GM18520 (cell line): ENCODE measurements at regions not wholly inside any gene's neighbourhood (a gene's known extent, or its start where the extent isn't known, plus 50 kb on each side); places are given as distances from the start of the nearest gene placed in this dataset.

ENCODE experiments used
- ATAC-seq: cut with Tn5 transposase; IDR thresholded peaks from one replicate; pipeline ENCODE4 v1.9.1; 2021; ENCODE audit not compliant: unreplicated experiment

DNA sequence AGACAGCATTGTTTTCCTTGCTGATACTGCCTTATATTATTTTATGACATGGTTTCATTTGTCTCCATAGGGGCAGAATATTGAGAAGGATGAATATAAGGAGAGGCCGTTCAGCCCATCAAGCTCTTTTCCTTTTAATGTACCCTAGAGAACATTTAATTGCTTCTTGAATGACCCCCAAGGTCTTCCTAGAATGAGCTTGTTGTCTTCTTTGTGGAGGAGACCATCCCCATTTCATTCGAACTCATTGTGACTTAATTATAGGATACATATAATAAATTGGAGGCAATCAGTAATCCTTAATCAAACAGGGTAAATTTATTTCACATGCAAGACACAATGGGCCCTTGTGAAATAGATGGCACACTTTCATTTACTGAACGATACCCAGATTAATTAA, 231.3 kb downstream of the MDFIC start:
- ATAC-seq, result no peak

DNA sequence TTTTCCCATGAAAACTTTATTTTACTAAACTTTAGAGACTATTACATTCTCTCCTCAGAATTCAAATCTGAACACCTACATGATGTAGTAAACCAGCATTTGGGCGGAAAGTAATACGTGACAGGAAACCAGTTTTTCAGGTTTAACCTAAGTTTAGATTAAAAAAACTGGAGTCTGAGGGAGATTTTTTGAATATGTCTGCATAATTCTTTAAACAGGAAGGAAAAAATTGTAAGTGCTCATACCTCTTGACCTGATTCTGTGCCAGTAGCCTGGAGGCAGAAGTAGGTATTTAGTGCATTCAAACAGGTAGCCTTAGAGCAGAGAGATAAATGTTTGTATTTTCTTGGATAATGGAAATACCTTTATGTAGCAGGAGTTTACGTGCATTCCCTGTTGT, 224.3 kb downstream of the MDFIC start:
- no peak for ATAC-seq

DNA sequence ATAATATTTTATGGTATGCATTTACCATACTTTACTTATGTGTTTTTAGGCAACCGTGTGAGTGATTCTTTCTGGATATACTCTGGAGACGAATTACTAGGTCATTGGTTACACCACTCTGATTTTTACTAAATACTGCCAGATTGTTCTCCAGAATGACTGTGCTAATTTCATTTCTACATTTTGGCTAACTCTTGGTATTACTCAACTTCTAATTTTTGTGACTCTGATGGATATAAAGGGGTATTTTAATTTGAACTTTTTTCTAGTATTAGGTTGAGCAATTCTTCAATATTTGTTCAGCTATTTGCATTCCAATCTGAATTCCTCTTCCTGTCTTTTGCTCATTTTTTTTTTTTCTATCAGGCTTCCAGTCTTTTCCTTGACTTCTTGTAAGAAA, 223.6 kb downstream of the MDFIC start:
- peak; percentile 69 for ATAC-seq

DNA sequence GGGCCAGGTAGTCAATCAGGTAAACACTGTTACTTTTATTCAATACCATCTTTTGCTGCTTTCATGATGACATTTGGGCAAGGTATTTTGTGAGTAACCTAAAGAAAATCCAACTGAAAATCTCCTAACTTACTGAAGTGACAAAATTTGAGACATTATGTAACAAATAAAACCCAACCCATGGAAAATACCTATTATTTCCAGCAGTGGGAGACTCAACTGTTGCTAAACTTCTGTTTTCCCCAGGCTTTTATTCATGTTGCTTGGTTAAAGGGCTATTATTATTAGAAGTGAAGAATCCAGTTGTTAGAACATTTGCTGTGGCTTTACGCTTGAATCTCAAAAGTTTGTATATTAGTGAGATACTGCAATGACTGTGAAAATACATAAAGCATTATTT, 215.9 kb downstream of the MDFIC start:
- ATAC-seq, result no peak

DNA sequence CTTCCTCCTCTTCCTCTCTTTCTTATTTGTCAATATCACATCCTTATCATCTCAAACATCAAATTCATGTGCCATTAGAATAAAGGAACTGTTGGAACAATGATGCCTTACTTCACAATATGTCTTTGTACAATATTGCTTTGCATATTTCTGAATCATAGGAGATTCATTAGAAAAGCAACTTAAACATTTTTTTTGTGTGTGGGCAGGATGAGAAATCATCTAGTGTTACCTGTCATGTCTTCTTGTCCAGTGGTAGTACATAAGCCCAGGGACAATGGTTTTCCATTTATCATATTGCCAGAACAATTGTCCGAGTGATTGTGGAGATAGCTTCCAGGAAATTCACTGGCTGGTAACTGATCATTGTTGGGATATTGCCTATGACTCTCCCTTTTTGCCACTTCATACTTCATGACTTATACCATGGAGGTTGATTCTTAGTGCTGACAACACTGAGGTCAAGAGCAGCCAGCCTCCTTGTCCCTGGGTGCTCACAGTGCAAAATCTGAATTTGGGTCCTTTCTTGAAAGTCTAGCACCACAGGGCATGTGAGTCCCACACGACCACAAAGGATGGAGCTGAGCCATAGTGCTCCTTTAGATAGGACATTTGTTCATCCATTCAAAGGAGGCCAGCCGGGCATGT, 215.0 kb downstream of the MDFIC start:
- ATAC-seq, result no peak

DNA sequence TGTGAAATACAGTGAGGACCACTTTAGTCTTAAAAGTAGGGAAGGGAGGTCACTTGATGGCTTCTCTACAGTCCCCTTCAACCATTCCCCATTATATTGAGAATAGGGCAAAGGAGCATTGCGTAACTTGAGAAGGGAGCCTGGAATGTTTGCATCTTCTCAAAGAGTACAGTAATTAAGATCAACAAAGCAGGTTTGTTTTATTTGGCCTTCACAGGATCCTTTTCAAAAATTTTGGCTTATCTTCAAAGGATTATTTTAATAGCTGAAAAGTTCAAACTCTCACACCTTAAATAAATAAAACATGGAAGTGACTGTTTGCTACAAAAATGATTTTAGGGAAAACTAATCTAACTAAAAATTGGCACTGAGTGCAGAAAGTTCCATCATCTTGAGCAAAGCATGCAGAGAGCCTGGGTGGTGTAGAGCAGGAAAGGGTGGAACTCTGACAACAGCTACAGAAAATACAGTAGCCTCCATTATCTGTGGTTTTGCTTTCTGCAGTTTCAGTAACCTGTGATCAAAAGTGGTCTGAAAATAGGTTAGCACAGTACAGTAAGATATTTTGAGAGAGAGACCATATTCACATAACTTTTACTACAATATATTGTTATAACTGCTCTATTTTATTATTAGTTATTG, 214.0 kb downstream of the MDFIC start:
- ATAC-seq, result no peak

DNA sequence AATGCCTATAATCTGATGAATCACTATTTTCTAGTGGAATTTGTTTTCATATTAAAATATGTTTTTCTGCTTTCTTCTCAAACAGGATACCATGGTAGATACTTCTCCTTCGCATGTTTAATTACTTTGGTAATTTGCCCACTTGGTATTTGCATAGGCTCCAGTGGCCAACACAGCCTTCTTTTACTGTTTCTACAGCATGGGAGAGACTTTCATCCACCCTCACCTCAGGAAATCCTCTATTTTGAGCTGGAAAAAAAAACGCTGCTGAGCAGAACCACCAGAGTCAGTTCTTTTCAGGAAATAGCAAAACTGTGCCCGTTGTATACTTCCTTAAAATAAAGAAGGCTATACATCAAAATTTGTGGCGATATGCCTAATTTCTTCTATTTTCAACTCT, 213.3 kb downstream of the MDFIC start:
- no peak for ATAC-seq

DNA sequence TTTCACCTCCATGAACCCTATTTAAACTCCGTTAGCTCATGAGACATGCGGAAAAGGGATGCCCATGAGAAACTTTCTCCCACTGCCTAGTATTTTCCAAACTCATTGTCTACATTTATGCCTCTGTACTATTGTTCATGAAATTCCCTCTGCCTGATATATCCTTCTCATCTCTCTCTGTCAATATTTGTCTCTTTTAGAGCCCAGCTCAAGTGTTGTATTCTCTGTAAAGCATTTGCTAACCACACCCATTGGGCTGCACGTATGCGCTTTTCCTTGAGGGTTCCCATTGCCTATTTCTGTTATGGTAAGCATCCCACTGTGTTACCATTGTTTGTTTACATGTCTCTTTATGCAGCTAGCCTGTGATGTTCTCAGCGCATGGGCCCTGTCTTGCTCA, 211.4 kb downstream of the MDFIC start:
- ATAC-seq, result no peak

DNA sequence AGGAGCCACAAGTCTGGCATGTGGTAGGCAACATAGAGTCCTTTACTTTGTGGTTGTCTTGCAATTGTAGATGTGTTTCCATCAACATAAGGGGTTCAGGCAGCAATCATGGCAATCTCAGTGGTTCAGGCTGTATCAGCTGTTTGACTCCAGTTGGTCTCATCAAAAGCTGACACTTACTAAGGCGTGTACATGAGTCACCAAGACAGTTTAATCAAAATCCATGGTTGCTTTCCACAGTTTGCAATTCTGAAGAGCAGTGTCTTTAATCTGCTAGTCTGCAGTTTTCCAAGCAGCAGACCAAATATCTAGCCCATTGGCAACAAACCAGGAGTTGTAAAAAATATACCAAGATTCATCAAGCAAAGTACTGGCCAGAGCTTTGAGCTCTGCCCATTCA, 210.2 kb downstream of the MDFIC start:
- no peak for ATAC-seq

DNA sequence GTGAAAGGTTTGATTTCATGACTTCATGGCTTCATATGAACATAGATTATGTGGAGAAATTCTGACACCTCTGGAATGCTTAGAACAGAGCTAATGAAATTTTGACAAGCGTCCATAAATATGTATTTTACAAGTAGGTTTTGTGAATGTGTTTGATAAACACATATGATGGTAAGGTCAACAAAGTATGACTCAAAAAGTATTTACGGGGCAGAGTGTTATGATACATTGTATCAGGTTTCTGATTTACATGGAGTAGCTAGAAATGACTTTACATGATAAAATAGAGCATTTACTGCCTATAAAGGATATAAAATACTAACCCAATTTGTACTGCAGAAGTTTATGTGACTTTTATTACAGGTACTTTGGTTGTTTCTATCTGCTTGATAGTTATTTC, 206.3 kb downstream of the MDFIC start:
- no peak for ATAC-seq

DNA sequence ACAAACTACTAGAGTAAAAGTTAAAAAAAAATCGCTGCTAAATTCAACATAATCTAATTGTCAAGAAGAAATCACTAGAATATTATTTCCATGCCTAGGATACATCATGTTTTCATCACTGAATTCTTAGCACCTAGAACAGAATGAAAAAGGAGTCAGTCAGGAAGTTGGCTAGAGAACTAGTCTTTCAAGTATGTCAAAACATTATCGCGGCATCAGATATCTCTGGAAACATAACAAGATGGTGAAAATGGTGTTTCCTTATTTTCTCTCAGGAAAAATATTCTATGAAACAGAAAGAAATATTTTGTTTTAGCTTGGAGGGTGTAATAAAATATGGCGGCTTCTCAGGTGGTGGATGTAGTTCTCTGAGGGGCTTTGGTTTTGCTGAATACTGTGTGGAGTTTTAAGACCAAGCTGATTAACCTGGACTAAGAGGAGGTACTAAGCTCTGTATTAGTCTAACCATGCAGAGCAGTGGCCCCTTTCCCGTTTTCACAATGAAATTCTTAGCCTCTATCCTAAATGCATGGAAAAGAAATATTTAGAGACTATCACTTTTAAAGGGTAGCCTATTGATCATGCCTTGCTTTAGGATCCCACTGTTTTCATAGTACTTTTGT, 205.6 kb downstream of the MDFIC start:
- no peak for ATAC-seq

DNA sequence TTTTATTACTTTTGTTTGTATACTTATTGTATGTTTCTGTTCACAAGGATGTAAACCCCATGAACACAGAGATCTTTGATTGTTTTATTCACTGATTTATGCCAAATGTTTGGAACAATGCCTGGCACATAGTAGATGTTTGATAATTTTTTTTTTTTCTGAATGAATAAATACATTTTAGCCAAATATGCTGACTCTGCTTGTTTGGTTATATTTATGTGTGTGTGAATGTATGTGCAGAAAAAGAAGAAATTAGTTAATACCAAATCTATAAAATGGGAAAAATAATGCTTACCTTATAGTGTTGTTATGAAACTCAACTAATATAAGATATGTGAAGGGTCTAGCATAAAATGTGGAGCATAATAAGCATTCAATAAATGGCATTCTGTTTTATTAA, 203.9 kb downstream of the MDFIC start:
- no peak for ATAC-seq

DNA sequence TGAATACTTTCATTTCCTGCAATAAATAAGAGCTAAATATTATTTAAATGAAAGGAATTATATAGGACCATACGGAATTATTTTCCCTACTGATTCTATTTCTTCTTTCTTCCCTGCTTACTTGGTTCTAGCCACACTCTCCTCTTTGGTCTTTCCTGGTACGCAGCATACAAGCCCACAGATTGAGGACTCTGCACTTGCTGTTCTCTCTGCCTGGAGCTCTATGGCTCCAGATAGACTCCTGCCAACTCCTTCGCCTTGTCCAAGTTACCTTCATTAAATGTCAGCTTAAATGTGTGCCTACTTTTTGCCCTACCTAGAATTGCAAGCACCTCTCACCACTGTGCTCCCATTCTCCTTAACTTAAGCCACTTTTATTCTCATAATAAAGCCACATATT, 203.4 kb downstream of the MDFIC start:
- ATAC-seq, result no peak

DNA sequence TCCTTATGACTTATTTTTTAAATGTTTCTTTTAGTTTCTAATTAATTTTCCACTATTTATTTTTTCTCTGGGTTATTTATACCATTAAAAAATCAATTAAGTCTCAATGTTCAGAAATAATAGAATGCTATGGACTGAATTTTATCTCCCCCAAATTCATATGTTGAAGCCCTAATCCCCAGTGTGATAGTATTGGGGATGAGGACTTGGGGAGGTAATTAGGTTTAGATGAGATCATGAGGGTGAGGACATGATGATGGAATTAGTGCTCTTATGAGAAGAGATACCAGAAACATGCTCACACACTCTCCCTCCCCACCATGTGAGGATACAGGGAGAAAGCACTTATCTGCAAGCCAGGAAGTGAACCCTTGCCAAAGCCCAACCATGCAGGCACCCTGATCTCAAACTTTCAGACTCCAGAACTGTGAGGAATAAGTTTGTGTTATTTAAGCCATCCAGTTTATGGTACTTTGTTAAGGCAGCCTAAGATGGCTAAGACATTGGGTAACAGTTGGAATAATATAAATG, 202.6 kb downstream of the MDFIC start:
- ATAC-seq, result no peak

DNA sequence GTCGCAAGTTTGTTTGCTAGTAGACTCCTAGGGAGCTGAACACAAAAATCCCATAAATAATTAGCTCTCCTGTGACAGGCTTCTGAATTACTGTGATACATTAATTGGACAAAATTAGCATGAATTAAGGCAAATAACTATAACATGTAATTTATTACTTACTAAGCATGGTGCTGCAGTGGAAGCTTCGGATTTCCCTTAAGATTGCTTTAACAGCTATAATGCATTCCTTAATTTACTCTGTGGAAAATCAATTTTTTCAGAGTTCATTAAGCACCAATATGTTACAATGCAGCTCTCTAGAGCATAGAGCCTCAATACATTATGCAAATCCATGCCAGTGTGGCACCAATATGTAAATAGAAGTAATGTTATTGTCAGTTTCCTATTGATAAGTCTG, 201.5 kb downstream of the MDFIC start:
- no peak for ATAC-seq

DNA sequence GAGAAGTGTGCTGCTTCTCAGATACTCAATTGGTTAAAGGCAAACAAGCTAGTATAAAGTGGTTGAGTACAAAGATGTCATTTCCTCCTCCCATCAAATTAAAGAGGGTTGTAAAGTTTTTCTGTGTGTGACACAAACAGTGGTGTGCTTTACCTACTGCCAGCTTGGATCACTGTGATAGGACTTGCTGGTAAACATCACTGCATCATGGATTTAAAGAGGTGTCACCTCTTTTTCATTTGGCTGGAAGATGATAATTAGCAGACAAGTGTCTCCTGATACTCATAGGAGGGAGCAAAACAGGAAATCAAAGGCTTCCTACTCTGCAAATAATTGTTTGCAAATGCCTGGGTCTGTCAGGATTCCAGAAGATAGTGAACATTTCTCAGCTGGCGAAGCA, 200.5 kb downstream of the MDFIC start:
- ATAC-seq, result no peak

DNA sequence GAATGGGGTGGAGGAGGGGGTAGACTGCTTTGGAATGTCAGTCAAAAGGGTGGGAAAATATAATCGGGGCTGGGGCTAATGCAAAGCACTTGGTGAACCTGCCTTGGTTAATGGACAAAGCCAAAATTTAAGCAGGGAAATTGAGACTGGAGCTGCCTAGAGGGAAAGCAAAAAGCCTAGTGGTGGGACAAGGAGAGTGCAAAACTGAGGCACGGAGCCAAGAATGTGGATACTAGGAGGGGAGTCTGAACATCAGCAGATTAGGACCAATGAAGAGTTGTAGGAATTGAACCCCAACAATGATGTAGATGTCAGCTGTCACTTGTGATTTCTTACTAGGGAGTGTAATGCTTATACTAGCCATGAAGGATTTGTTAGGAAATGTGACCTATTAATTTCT, 195.9 kb downstream of the MDFIC start:
- no peak for ATAC-seq

DNA sequence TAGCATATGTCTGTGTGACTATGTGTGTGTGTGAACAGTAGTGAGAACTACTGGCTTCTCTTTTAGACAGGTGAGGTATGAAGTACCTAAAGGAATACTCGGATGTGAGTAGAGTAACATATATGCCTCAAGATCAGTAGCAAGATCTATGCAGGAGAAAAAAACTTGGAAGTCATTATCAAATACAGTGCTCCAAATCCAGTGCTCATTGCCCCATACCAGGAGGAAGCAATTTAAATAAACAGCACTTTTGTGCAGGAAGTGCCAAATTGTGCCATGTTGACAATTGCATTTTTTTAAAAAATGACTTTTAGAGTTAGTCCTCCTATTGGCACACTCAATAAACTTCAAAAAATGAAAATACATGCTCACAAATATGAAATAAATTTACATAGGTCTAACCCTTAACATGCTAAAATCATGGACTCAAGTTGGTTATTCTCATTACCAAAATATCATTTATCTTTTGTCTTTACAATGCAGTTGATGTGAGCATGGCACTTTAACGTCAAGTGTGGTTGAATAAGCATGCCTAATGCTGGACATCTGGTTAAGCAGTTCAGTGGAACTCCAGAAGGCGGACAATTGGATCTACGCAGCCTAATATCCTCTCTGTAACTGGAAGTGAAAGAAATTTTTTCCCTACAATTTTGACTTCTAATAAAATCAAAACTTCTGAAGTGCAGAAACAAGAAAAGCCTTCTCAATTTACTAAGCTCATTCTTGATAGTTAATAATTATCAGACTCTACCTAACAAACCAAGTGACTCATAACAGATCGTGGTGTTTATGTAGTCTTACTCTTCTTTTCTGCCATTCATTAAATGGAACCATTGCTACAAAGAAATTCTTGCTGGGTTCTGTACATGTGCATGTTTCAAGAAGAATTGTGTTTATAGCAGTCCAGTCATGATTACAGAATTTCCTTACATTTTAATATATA, 195.2 kb downstream of the MDFIC start:
- no peak for ATAC-seq

DNA sequence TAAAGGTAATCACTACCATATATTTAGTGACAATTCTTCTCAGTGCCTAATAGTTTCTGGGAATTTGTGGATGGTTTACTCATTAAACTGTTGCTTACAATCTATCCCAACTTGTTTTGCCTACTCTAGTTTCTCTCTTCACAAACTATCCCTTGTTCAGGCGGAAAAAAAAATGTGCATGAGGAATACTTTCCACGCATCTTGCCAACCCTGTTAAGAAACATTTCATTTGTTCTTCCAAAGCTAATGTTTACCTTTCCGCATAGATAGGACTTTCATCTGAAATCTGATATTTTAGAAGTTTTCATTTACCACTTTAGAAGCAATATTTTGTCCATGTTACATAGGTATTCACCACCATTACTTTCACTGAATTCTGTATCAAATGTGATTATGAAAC, 191.9 kb downstream of the MDFIC start:
- no peak for ATAC-seq

DNA sequence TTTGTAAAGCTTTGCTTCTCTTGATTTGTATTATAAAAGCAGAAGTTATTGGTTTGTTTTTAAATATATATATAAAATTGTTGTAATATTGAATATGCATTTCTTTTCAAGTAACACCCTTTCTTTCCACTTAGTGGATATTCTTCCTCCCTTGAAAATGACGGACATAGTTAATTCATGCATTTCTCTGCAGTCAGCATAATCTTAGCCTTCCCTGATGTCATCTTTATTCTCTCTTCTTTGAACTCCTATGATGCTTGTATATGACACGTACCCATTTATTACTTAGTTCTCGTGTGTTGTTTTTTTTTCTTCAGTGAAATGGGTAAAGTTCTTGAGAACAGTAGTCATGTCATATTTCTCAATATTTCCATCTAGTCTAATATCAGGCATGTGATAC, 191.2 kb downstream of the MDFIC start:
- no peak for ATAC-seq

DNA sequence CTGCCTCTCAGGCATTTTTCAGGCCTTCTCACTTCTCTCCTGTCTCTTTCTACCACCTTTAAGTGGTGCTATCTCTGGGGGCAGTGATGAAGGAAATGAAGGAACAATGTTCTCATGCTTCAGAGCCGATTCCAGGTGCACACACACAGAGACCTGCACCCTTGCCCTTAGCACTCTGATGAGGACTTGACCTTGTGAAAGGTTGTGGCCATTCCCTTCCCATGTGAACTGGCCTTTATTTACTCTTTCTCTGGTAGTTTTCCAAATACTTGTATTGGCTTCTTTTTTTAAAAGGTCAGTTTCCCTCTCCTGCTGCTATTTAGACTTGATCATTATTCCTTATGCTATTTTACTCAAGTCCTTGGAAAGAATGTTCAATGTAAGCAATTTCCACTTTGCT, 188.6 kb downstream of the MDFIC start:
- no peak for ATAC-seq
